ENCODE measurements at regions not wholly inside any gene's neighbourhood (a gene's known extent, or its start where the extent isn't known, plus 50 kb on each side); places are given as distances from the start of the nearest gene placed in this dataset.

DNA sequence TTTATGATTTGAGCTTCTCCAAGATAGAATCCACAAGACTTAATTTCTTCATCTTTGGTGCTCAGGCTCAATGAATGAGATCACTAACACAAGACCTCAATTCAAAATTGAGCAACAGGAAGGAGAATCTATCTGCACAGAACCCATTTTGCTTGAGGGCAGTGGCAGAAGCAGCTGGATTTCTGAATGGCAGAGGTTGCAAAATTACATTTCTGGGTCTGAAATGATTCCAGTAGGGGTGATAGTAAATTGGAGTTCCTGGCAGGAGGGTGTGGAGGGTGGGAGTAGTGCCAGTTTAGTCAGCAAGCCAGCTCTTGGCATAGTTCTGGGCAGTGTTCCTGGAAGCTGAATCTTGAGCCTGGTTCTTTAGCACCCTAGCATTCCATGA is 281.1 kb downstream of the SLC7A11 start:
- no peak overlapping the region for H3K4me2 ChIP-seq (ENCODE audit: control insufficient read depth, insufficient read depth)
- no peak for FAIRE-seq
- intact Hi-C loops (cut with micrococcal nuclease; ENCODE audit: unreplicated experiment) = no loop called here

More for the DNA sequence above, 281.1 kb downstream of the SLC7A11 start:
- ChIA-PET CTCF (no interaction called here), POLR2A (no interaction called here), RAD21 (ENCODE audit: unreplicated experiment) (no interaction called here), SMC1A (ENCODE audit: uncharacterized antibody, unreplicated experiment) (interaction anchor here (1.1 kb wide), 1 partner anchor 11 kb away, joined by 3 read pairs; no protein-coding TSS in a partner anchor)
- ATAC-seq (no peak), DNase-seq (ENCODE audit: low read depth, low spot score) (no peak)
- Histone ChIP-seq H3K9me3 (replicated peaks; ENCODE audit: control insufficient read depth, insufficient read depth, low read length) (no peaks in the 10 kb centered on the region), H3K36me3 (ENCODE audit: control insufficient read depth in 2 of 2, insufficient read depth in 2 of 2, low read length in 1 of 2) (no peaks in the 10 kb centered on the region), H3K9ac (ENCODE audit: control insufficient read depth, insufficient read depth, low read length) (no peak overlapping the region), H2AFZ (ENCODE audit: control insufficient read depth, low read depth, low read length) (no peak overlapping the region), H3K27ac (ENCODE audit: control insufficient read depth, insufficient read depth) (no peak overlapping the region), H3K79me2 (ENCODE audit: control insufficient read depth, insufficient read depth, low read length) (no peaks in the 10 kb centered on the region), H3K27me3 (replicated peaks in 1 of 2; ENCODE audit: control insufficient read depth in 2 of 2, insufficient read depth in 2 of 2, low read length in 1 of 2) (no peaks in the 10 kb centered on the region; a peak in 1 of 4 replicates), H4K20me1 (ENCODE audit: control insufficient read depth, insufficient read depth) (no peaks in the 10 kb centered on the region), H3K4me1 (ENCODE audit: control insufficient read depth, insufficient read depth, low read length) (no peaks in the 10 kb centered on the region), H3K4me3 (no peak overlapping the region)
- in situ Hi-C loops (cut with MboI) = no loop called here
- TF ChIP-seq ZBTB11 (CRISPR knock-in tag; IDR thresholded peaks at IDR 0.05) = no peak
- TF ChIP-seq HDGF (IDR thresholded peaks at IDR 0.05) = no peak
- TF ChIP-seq RFX5 (IDR thresholded peaks at IDR 0.05; ENCODE audit: low read depth, low read length) = no peak
- TF ChIP-seq ATF3 (IDR thresholded peaks at IDR 0.05; ENCODE audit: borderline replicate concordance, extremely low read depth, low read depth, low read length) = no peak
- BruUV-seq (replicated peaks) = no TSS peak

Measured in GM12878 (cell line).